Lower leg skin (tissue), 4 donors: ENCODE measurements at regions not wholly inside any gene's neighbourhood (a gene's known extent, or its start where the extent isn't known, plus 50 kb on each side); places are given as distances from the start of the nearest gene placed in this dataset.

Experiments used
- DNase-seq, 2 donors: peaks; one replicate each; pipeline ENCODE4 v3.0.0-alpha.2; 2019; ENCODE audit warnings: low spot score in 2 of 2
- H3K4me3 ChIP-seq: fragments of 200-600 bp; sonication (generic); 2 replicates; pipeline ENCODE4 v1.5.1; 2017; ENCODE audit warnings: mild to moderate bottlenecking, low read depth; ENCODE audit not compliant: poor library complexity, severe bottlenecking
- POLR2A ChIP-seq, 2 donors: fragments of 450-650 bp; IDR thresholded peaks; one replicate each; pipeline ENCODE4 v1.6.1; 2016 to 2017; ENCODE audit warnings: antibody characterized with exemption in 2 of 2, mild to moderate bottlenecking in 1 of 2, moderate library complexity in 1 of 2
- WGBS, 2 donors: methylation state at CpG; one replicate each; pipeline ENCODE4 v1.1.5; 2018; 5-methylcytosine and 5-hydroxymethylcytosine counted together
- intact Hi-C: fragments of 100-400 bp; cut with DNase I; formaldehyde crosslinking; loops from one replicate; pipeline ENCODE4 v1.15.0; 2023; ENCODE audit warnings: low total_unique reads
- TF ChIP-seq, protein P1 (sequence below), 3 donors: fragments of 450-650 bp; IDR thresholded peaks; one replicate each; pipeline ENCODE4 v1.5.1; 2016; ENCODE audit warnings: antibody characterized with exemption in 3 of 3, mild to moderate bottlenecking in 3 of 3, moderate library complexity in 2 of 3

DNA sequence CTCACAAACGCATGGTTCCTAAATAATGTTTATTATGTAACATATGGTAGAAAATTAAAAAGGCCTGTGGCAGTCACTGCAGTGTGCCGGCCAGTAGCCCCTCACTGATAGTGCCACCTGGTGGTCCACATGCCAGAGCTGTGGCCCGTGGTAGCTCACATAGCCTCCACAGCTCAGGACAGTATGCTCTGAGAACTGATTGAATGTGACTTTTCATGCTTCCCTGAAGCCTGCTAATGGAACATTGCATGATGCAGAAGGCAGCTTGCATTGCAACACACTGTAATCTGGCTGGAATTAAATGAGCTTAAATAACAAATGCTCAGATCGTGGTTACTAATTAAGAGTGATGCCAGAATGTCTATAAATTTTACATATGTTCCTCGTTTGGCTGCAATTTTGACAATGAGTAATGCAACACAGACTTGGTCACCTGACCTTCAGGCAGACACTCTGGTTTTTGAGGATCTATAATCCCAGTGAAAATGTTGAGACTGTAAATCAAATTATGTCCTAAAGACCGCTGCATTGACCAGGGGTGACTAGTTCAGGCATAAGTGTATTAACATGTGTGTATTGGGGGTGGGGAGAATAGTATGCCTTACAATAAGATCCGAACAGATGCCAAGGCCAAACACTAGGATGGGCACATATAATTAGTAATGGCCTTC lies 566.4 kb downstream of the METTL15 start:
- intact Hi-C loops: loop anchor here (2.0 kb wide), 1 partner anchor 64 kb away; no protein-coding TSS in a partner anchor
- H3K4me3 ChIP-seq: no peak overlapping the region
- TF ChIP-seq POLR2A (IDR thresholded peaks at IDR 0.05): no peak
- TF ChIP-seq, protein P1, sequence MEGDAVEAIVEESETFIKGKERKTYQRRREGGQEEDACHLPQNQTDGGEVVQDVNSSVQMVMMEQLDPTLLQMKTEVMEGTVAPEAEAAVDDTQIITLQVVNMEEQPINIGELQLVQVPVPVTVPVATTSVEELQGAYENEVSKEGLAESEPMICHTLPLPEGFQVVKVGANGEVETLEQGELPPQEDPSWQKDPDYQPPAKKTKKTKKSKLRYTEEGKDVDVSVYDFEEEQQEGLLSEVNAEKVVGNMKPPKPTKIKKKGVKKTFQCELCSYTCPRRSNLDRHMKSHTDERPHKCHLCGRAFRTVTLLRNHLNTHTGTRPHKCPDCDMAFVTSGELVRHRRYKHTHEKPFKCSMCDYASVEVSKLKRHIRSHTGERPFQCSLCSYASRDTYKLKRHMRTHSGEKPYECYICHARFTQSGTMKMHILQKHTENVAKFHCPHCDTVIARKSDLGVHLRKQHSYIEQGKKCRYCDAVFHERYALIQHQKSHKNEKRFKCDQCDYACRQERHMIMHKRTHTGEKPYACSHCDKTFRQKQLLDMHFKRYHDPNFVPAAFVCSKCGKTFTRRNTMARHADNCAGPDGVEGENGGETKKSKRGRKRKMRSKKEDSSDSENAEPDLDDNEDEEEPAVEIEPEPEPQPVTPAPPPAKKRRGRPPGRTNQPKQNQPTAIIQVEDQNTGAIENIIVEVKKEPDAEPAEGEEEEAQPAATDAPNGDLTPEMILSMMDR (IDR thresholded peaks at IDR 0.05): no peak
- 44 to 53% methylated on average over 7 of the region's 7 CpGs for WGBS, 2 donors
- no peak for DNase-seq

DNA sequence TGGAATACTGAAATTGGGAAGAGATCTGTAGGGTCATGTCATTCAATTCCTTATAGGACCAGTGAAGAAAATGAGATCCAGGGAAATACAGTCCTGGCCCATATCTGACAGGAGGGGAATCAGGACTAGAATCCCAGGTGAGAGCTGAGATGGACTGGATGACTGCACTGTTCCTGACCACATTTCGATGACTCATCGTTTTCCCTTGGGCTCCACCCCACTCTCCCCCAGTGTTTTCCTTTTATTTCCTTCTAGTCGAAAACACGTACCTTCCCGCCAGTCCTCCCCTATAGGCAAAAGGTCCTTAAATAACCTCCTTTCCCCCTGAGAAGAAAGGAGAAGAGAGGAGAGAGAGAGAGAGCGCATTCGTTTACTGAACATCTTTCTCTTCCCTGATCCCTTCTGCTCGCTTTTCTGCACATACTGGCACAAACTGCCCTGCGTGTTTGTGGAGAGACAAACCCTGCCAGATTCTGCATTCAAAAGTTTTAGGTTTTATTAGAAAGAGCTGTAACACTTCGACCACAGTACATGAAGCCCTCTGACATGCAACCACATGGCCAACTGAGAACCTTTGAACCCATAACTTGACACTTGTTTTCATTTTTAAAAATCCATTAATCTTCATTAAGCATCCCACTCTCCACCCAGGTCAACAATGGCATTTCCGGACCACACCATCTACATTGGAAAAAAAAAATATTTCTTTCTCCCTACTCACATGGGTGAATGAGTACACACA lies 565.7 kb downstream of the METTL15 start:
- whole genome bisulfite sequencing, 2 donors: 53 to 60% methylated on average over 11 of the region's 11 CpGs
- DNase-seq: no peak
- intact Hi-C loops: loop anchor here (2.0 kb wide), 1 partner anchor 63 kb away; no protein-coding TSS in a partner anchor
- no peak overlapping the region for H3K4me3 ChIP-seq
- no peak for TF ChIP-seq POLR2A (IDR thresholded peaks at IDR 0.05)
- TF ChIP-seq, protein P1 (IDR thresholded peaks at IDR 0.05): no peak

DNA sequence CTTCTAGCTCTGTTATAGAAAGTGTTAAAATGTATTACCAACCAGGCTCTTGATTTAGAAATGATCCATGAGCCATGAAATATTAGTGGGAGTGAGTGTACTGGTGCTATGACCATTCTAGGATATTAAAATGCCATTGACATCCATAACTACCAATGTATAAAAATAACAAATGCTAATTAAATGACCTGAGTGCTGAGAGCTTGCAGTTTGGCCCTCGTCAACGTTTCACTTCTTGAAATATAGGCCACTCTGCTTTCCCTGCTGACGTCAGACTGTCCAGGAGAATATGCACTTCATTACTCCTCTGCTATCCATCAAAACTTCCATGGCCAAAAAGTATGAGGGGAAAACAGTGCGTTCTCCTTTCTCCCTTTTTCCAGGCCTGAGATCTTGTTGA lies 563.1 kb downstream of the METTL15 start:
- intact Hi-C loops: no loop called here
- 78% methylated on average over 4 of the region's 4 CpGs for WGBS, 2 donors
- TF ChIP-seq POLR2A (IDR thresholded peaks at IDR 0.05): no peak
- TF ChIP-seq, protein P1 (IDR thresholded peaks at IDR 0.05): no peak
- no peak for DNase-seq
- no peak overlapping the region for H3K4me3 ChIP-seq

DNA sequence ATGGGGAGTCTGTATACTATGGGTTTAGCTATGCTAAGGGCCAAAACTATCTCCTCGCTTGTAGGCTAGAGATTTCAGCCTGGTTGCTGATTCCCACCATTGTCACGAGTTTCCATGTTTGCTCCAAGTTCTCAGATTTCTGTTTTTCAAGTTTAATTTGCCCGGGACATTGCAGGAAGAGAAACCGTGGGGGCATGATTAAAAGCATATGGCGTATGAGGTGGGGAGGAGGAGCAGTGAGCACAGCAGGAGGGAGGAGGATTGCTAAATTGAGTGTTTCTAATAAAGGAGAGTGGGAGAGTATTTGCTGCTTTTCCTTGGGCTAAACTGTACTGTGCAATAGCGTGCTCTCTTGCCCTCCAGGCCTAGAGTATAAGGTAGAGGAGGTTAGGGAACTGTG lies 558.4 kb downstream of the METTL15 start:
- no peak overlapping the region for H3K4me3 ChIP-seq
- no peak for TF ChIP-seq POLR2A (IDR thresholded peaks at IDR 0.05)
- TF ChIP-seq, protein P1 (IDR thresholded peaks at IDR 0.05): no peak
- intact Hi-C loops: no loop called here
- DNase-seq: no peak
- 61 to 62% methylated on average over 6 of the region's 6 CpGs for WGBS, 2 donors

DNA sequence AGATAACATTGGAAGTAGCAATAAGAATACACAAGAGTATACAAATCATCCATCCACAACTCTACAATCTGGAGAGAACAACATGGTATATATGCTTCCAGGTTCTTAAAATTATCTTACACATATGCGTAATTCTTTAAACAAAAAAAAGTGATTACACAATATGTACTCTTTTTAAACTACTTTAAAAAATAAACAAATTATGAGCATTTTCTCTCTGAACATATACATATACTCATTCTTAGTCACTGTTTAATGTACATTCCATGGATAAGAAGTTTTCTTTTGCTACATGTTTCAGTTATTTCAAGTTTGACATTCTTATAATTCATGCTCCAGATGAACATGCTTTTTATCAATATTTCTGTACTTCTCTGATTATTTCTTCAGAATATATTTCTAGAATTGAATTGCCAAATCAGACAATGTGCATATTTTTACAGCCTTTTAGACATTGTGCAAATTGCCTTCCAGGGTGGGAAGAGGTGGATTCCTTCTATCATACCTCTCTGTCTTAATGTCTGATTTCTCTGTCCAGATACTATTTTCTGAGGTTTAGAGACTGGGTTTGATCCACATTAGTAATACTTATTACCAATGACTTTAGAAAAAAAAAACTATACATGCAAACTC lies 551.6 kb downstream of the METTL15 start:
- no peak overlapping the region for H3K4me3 ChIP-seq
- DNase-seq: no peak
- intact Hi-C loops: loop anchor here (10.0 kb wide), 1 partner anchor 905 kb away; no protein-coding TSS in a partner anchor
- TF ChIP-seq POLR2A (IDR thresholded peaks at IDR 0.05): no peak
- TF ChIP-seq, protein P1 (IDR thresholded peaks at IDR 0.05): no peak
- WGBS, 2 donors: 93 to 98% methylated on average over 1 of the region's 1 CpG
